ENCODE measurements at regions not wholly inside any gene's neighbourhood (a gene's known extent, or its start where the extent isn't known, plus 50 kb on each side); places are given as distances from the start of the nearest gene placed in this dataset.
"Not testable (repeated sequence)": the region's sequence is repeated elsewhere in the genome, so short reads cannot be mapped to it uniquely, and the experiment has no call there.

- Histone ChIP-seq H3K4me1 (no peaks in the 10 kb centered on the region), H3K27me3 (no peaks in the 10 kb centered on the region), H3K36me3 (no peaks in the 10 kb centered on the region), H3K4me3 (no peak overlapping the region), H3K27ac (no peak overlapping the region), H3K9me3 (no peaks in the 10 kb centered on the region)
- DNase-seq (ENCODE audit: low spot score in 2 of 2): no peak
- TF ChIP-seq CTCF (IDR thresholded peaks at IDR 0.05) (no peak), POLR2AphosphoS5 (IDR thresholded peaks at IDR 0.05) (no peak), POLR2A (IDR thresholded peaks at IDR 0.05) (no peak), EP300 (IDR thresholded peaks at IDR 0.05) (no peak)
- WGBS: 46% methylated on average over 2 of the region's 2 CpGs
These were observed 642.5 kb upstream of the KCND2 start for GRCh38 chr7:119630406-119630969.

GRCh38 chr7:119633812-119634211 is 639.2 kb upstream of the KCND2 start:
- H3K4me3 ChIP-seq; DNase-seq (ENCODE audit: low spot score in 2 of 2); H3K9me3 ChIP-seq; H3K4me1 ChIP-seq; H3K27ac ChIP-seq; H3K36me3 ChIP-seq; H3K27me3 ChIP-seq: not testable (repeated sequence)
- 91% methylated on average over 2 of the region's 2 CpGs for WGBS

GRCh38 chr7:119640326-119640725 is 632.6 kb upstream of the KCND2 start:
- Histone ChIP-seq H3K4me1 (no peaks in the 10 kb centered on the region), H3K36me3 (no peaks in the 10 kb centered on the region), H3K27me3 (no peaks in the 10 kb centered on the region), H3K9me3 (no peaks in the 10 kb centered on the region), H3K27ac (no peak overlapping the region), H3K4me3 (no peak overlapping the region)
- no peak for DNase-seq (ENCODE audit: low spot score in 2 of 2)
- no peak for TF ChIP-seq POLR2A (IDR thresholded peaks at IDR 0.05)
- no peak for TF ChIP-seq EP300 (IDR thresholded peaks at IDR 0.05)
- TF ChIP-seq POLR2AphosphoS5 (IDR thresholded peaks at IDR 0.05): no peak
- no peak for TF ChIP-seq CTCF (IDR thresholded peaks at IDR 0.05)
- WGBS: 80% methylated on average over 4 of the region's 4 CpGs

GRCh38 chr7:119640861-119641260 is 632.1 kb upstream of the KCND2 start:
- no peaks in the 10 kb centered on the region for H3K36me3 ChIP-seq
- DNase-seq (ENCODE audit: low spot score in 2 of 2): no peak
- TF ChIP-seq POLR2AphosphoS5 (IDR thresholded peaks at IDR 0.05) (no peak), EP300 (IDR thresholded peaks at IDR 0.05) (no peak), POLR2A (IDR thresholded peaks at IDR 0.05) (no peak), CTCF (IDR thresholded peaks at IDR 0.05) (no peak)
- no peaks in the 10 kb centered on the region for H3K4me1 ChIP-seq
- H3K4me3 ChIP-seq: no peak overlapping the region
- H3K9me3 ChIP-seq: no peaks in the 10 kb centered on the region
- no peak overlapping the region for H3K27ac ChIP-seq
- H3K27me3 ChIP-seq: no peaks in the 10 kb centered on the region
- 80% methylated on average over 4 of the region's 4 CpGs for WGBS

GRCh38 chr7:119643558-119643957 is 629.4 kb upstream of the KCND2 start:
- no peak overlapping the region for H3K27ac ChIP-seq
- no peaks in the 10 kb centered on the region for H3K27me3 ChIP-seq
- H3K4me3 ChIP-seq: no peak overlapping the region
- DNase-seq (ENCODE audit: low spot score in 2 of 2): no peak
- TF ChIP-seq EP300 (IDR thresholded peaks at IDR 0.05): no peak
- no peak for TF ChIP-seq CTCF (IDR thresholded peaks at IDR 0.05)
- no peak for TF ChIP-seq POLR2AphosphoS5 (IDR thresholded peaks at IDR 0.05)
- TF ChIP-seq POLR2A (IDR thresholded peaks at IDR 0.05): no peak
- H3K4me1 ChIP-seq: no peaks in the 10 kb centered on the region
- H3K9me3 ChIP-seq: no peaks in the 10 kb centered on the region
- WGBS: 75% methylated on average over 6 of the region's 6 CpGs
- no peaks in the 10 kb centered on the region for H3K36me3 ChIP-seq

GRCh38 chr7:119647286-119647685 is 625.7 kb upstream of the KCND2 start:
- Histone ChIP-seq H3K27me3 (no peaks in the 10 kb centered on the region), H3K36me3 (no peaks in the 10 kb centered on the region), H3K27ac (no peak overlapping the region), H3K9me3 (no peaks in the 10 kb centered on the region), H3K4me1 (no peaks in the 10 kb centered on the region), H3K4me3 (no peak overlapping the region)
- no peak for TF ChIP-seq EP300 (IDR thresholded peaks at IDR 0.05)
- no peak for TF ChIP-seq POLR2A (IDR thresholded peaks at IDR 0.05)
- TF ChIP-seq POLR2AphosphoS5 (IDR thresholded peaks at IDR 0.05): no peak
- WGBS: 71% methylated on average over 1 of the region's 1 CpG
- DNase-seq (ENCODE audit: low spot score in 2 of 2): no peak

GRCh38 chr7:119648752-119649151 is 624.2 kb upstream of the KCND2 start:
- H3K9me3 ChIP-seq; H3K36me3 ChIP-seq; H3K4me3 ChIP-seq; DNase-seq (ENCODE audit: low spot score in 2 of 2); H3K4me1 ChIP-seq; H3K27ac ChIP-seq; H3K27me3 ChIP-seq: not testable (repeated sequence)
- WGBS: 82% methylated on average over 3 of the region's 3 CpGs
